ENCODE measurements at regions not wholly inside any gene's neighbourhood (a gene's known extent, or its start where the extent isn't known, plus 50 kb on each side); places are given as distances from the start of the nearest gene placed in this dataset.

GRCh38 chr7:20839196-20839735 is 52.6 kb upstream of the SP8 start:
- H3K36me3 ChIP-seq (ENCODE audit: insufficient read depth, low read length) = no peaks in the 10 kb centered on the region
- no peaks in the 10 kb centered on the region for H3K4me1 Mint-ChIP-seq (ENCODE audit: low read depth)
- H3K9me3 ChIP-seq (ENCODE audit: control insufficient read depth in 1 of 2, insufficient read depth in 1 of 2, low read length in 2 of 2) = peaks cover 0 to 3% of the 10 kb centered on the region in 2 experiments
- intact Hi-C loops (cut with DNase I, micrococcal nuclease) = no loop called here
- no peaks in the 10 kb centered on the region for H3K36me3 Mint-ChIP-seq (ENCODE audit: low read depth)
- H3K27ac ChIP-seq (ENCODE audit: low read depth in 1 of 2, low read length in 2 of 2) = no peak overlapping the region
- H3K27me3 ChIP-seq (ENCODE audit: control insufficient read depth in 1 of 2, insufficient read depth in 2 of 2, low read length in 2 of 2) = no peaks in the 10 kb centered on the region
- H3K27ac Mint-ChIP-seq = no peak overlapping the region
- ChIA-PET CTCF (no interaction called here), POLR2A (no interaction called here)
- H3K9me3 Mint-ChIP-seq = no peaks in the 10 kb centered on the region
- H3K4me3 Mint-ChIP-seq = no peak overlapping the region
- H3K4me1 ChIP-seq (ENCODE audit: insufficient read depth, low read length) = no peaks in the 10 kb centered on the region
- no peaks in the 10 kb centered on the region for H3K27me3 Mint-ChIP-seq
- TF ChIP-seq CTCF (IDR thresholded peaks at IDR 0.05) = no peak
- DNase-seq = no peak
- H3K4me3 ChIP-seq (ENCODE audit: low read length) = no peak overlapping the region
- ATAC-seq (ENCODE audit: poor library complexity) = no peak

GRCh38 chr7:20839987-20840386 is 53.3 kb upstream of the SP8 start:
- ChIA-PET POLR2A (no interaction called here), CTCF (no interaction called here)
- no peaks in the 10 kb centered on the region for H3K36me3 ChIP-seq (ENCODE audit: insufficient read depth, low read length)
- Mint-ChIP-seq H3K27me3 (no peaks in the 10 kb centered on the region), H3K4me3 (no peak overlapping the region), H3K27ac (no peak overlapping the region), H3K4me1 (ENCODE audit: low read depth) (no peaks in the 10 kb centered on the region), H3K36me3 (ENCODE audit: low read depth) (no peaks in the 10 kb centered on the region), H3K9me3 (no peaks in the 10 kb centered on the region)
- no peaks in the 10 kb centered on the region for H3K4me1 ChIP-seq (ENCODE audit: insufficient read depth, low read length)
- ATAC-seq (ENCODE audit: poor library complexity) (no peak), DNase-seq (no peak)
- TF ChIP-seq CTCF (IDR thresholded peaks at IDR 0.05) = no peak
- intact Hi-C loops (cut with DNase I, micrococcal nuclease) = no loop called here
- no peaks in the 10 kb centered on the region for H3K27me3 ChIP-seq (ENCODE audit: control insufficient read depth in 1 of 2, insufficient read depth in 2 of 2, low read length in 2 of 2)
- peaks cover 0 to 3% of the 10 kb centered on the region in 2 experiments for H3K9me3 ChIP-seq (ENCODE audit: control insufficient read depth in 1 of 2, insufficient read depth in 1 of 2, low read length in 2 of 2)
- no peak overlapping the region for H3K27ac ChIP-seq (ENCODE audit: low read depth in 1 of 2, low read length in 2 of 2)
- no peak overlapping the region for H3K4me3 ChIP-seq (ENCODE audit: low read length)

GRCh38 chr7:20846791-20847190 is 60.1 kb upstream of the SP8 start:
- H3K4me1 ChIP-seq (ENCODE audit: insufficient read depth, low read length) = no peaks in the 10 kb centered on the region
- no peak overlapping the region for H3K27ac ChIP-seq (ENCODE audit: low read depth in 1 of 2, low read length in 2 of 2)
- Mint-ChIP-seq H3K9me3 (no peaks in the 10 kb centered on the region), H3K4me1 (ENCODE audit: low read depth) (no peaks in the 10 kb centered on the region), H3K36me3 (ENCODE audit: low read depth) (no peaks in the 10 kb centered on the region), H3K4me3 (no peak overlapping the region), H3K27ac (no peak overlapping the region), H3K27me3 (no peaks in the 10 kb centered on the region)
- ChIA-PET POLR2A (no interaction called here), CTCF (no interaction called here)
- DNase-seq = no peak
- no peaks in the 10 kb centered on the region for H3K36me3 ChIP-seq (ENCODE audit: insufficient read depth, low read length)
- no peak for ATAC-seq (ENCODE audit: poor library complexity)
- H3K9me3 ChIP-seq (ENCODE audit: control insufficient read depth in 1 of 2, insufficient read depth in 1 of 2, low read length in 2 of 2) = no peaks in the 10 kb centered on the region
- intact Hi-C loops (cut with DNase I, micrococcal nuclease) = no loop called here
- no peak overlapping the region for H3K4me3 ChIP-seq (ENCODE audit: low read length)
- no peaks in the 10 kb centered on the region for H3K27me3 ChIP-seq (ENCODE audit: control insufficient read depth in 1 of 2, insufficient read depth in 2 of 2, low read length in 2 of 2)
- no peak for TF ChIP-seq CTCF (IDR thresholded peaks at IDR 0.05)
